ENCODE measurements at regions not wholly inside any gene's neighbourhood (a gene's known extent, or its start where the extent isn't known, plus 50 kb on each side); places are given as distances from the start of the nearest gene placed in this dataset.

DNA sequence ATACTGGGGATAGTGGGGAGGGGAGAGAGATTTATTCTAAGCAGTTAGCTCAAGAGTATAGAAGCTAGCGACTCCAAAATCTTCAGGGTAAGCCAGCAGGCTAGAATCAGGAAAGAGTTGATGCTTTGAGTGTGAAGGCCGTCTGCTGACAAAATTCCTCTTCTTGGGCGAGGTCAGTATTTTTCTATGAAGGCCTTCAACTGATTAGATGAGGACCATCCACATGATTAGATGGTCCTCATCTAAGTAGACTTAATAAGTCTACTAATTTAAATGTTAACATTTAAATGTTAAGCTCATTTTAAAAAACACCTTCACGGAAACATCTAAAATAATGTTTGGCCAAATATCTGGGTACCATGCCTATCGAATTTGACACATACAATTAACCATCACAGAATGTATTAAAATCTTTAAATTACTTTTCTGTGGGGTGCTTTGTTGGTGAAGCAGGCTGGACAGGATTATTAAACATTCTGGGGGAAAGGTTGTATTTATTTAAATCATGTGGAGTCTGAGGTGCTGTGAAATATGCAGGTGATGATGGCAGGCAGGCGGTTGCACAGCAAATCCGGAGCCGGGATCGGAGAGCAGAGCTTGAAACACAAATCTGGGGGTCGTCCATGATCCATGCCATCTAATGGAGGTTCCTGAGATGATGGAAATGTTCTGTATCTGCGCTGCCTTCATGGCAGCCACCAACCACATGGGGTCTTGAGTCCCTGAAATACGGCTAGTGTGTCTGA is 49.8 kb upstream of the ADORA2B start:
- intact Hi-C loops (cut with micrococcal nuclease; ENCODE audit: unreplicated experiment): no loop called here
- POLR2A ChIA-PET (ENCODE audit: low non-redundant PET): no interaction called here

More for the DNA sequence above, 49.8 kb upstream of the ADORA2B start:
- no peaks in the 10 kb centered on the region for H3K36me3 ChIP-seq (ENCODE audit: insufficient read depth, low read length, poor library complexity, severe bottlenecking)
- no peaks in the 10 kb centered on the region for H3K9me3 ChIP-seq (ENCODE audit: low read depth, low read length, poor library complexity, severe bottlenecking)
- H3K27ac ChIP-seq (ENCODE audit: low read depth, low read length, poor library complexity, severe bottlenecking): no peak overlapping the region
- TF ChIP-seq CTCF (conservative IDR thresholded peaks at IDR 0.05; ENCODE audit: low read depth, low read length): no peak
- no peak for TF ChIP-seq EZH2 (IDR thresholded peaks at IDR 0.05; ENCODE audit: borderline replicate concordance, low read depth, low read length, poor library complexity, severe bottlenecking)
- H3K27me3 ChIP-seq (replicated peaks; ENCODE audit: insufficient read depth, low read depth, low read length, poor library complexity): no peaks in the 10 kb centered on the region
- CTCF ChIA-PET: no interaction called here
- DNase-seq (ENCODE audit: low spot score): no peak
- H3K4me1 ChIP-seq (ENCODE audit: insufficient read depth, low read length, poor library complexity, severe bottlenecking): peaks cover 10% of the 10 kb centered on the region
- BruUV-seq (replicated peaks): no TSS peak
- H3K4me3 ChIP-seq (ENCODE audit: low read depth, low read length, poor library complexity, severe bottlenecking): no peak overlapping the region
